ENCODE measurements at regions not wholly inside any gene's neighbourhood (a gene's known extent, or its start where the extent isn't known, plus 50 kb on each side); places are given as distances from the start of the nearest gene placed in this dataset.

DNA sequence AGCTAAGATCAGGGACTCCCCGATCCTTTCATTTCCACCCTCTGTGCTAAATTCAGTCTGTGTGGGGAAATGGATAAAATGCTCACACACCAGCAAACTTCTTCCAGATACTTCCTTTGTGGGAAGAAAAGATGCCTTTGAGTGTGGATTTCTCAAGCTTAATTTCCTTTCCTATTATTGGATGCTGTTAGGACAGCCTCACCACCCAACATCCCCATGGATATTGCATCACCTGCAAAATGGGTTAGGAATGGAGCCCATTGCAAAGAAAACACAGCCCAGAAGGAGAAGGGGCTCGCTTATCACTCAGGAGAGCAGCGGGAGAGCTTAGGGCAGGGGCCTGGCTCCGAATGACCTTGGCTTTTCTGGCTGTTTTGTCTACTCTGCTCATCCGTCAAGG is 272.2 kb downstream of the CDC5L start:
- Mint-ChIP-seq H3K4me3 (no peak overlapping the region), H3K27ac (no peak overlapping the region), H3K9me3 (ENCODE audit: insufficient read depth) (no peaks in the 10 kb centered on the region), H3K27me3 (ENCODE audit: low read depth) (no peaks in the 10 kb centered on the region), H3K4me1 (ENCODE audit: low read depth) (peaks cover 7% of the 10 kb centered on the region), H3K36me3 (ENCODE audit: low read depth) (no peaks in the 10 kb centered on the region)
- DNase-seq = no peak
- POLR2A ChIA-PET = no interaction called here
- CTCF ChIA-PET = interaction anchor here (1.2 to 1.3 kb wide), 3 partner anchors 9 to 1055 kb away, joined by 3 to 5 read pairs (median 3); no protein-coding TSS in a partner anchor
- no peak for ATAC-seq

DNA sequence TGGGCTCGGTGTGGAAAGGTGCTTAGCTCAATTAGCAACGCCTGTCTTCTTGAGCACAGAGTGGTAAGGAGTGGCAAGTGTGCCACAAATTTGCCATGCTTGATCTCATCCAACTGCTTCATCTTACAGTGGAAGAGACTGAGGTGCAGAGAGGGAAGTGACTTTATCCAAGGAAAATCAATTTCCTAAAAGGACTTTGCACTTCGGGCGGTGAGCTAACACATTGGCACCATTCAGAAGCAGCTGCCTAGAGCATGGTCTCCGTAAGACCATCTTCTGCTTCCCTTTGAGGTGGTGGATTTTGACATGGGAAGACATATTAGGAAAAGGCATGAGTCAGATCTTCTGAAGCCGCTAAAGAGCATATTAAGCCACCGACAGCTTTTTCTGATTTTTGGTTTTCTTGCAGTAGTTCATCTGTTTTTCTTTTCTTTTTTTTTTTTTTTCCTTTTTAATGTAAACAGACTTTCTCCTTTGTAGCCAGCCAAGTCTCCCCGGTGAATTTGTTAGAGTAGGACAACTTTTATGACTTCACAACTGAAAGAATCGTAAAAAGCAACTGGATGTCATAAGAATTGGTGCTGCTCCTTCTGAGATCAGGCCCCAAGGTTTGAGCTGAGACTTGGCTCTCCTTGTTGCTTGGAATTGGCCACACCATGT is 273.2 kb downstream of the CDC5L start:
- Mint-ChIP-seq H3K36me3 (ENCODE audit: low read depth) (no peaks in the 10 kb centered on the region), H3K9me3 (ENCODE audit: insufficient read depth) (no peaks in the 10 kb centered on the region), H3K27ac (no peak overlapping the region), H3K27me3 (ENCODE audit: low read depth) (no peaks in the 10 kb centered on the region), H3K4me1 (ENCODE audit: low read depth) (peaks cover under 1% of the 10 kb centered on the region), H3K4me3 (no peak overlapping the region)
- no peak for ATAC-seq
- ChIA-PET CTCF (interaction anchor here (1.2 to 1.4 kb wide), 2 partner anchors 30 to 185 kb away, joined by 3 to 4 read pairs; no protein-coding TSS in a partner anchor), POLR2A (no interaction called here)
- DNase-seq = no peak

- DNase-seq (no peak), ATAC-seq (no peak)
- CTCF ChIA-PET = interaction anchor here (1.0 to 1.4 kb wide), 3 partner anchors 31 to 759 kb away, joined by 3 to 4 read pairs (median 3); no protein-coding TSS in a partner anchor
- H3K4me1 Mint-ChIP-seq (ENCODE audit: low read depth) = no peaks in the 10 kb centered on the region
- no peaks in the 10 kb centered on the region for H3K36me3 Mint-ChIP-seq (ENCODE audit: low read depth)
- no peaks in the 10 kb centered on the region for H3K9me3 Mint-ChIP-seq (ENCODE audit: insufficient read depth)
- no peak overlapping the region for H3K4me3 Mint-ChIP-seq
- POLR2A ChIA-PET = no interaction called here
- no peaks in the 10 kb centered on the region for H3K27me3 Mint-ChIP-seq (ENCODE audit: low read depth)
- no peak overlapping the region for H3K27ac Mint-ChIP-seq
Observed at GRCh38 chr6:44661221-44662008, 273.9 kb downstream of the CDC5L start.

DNA sequence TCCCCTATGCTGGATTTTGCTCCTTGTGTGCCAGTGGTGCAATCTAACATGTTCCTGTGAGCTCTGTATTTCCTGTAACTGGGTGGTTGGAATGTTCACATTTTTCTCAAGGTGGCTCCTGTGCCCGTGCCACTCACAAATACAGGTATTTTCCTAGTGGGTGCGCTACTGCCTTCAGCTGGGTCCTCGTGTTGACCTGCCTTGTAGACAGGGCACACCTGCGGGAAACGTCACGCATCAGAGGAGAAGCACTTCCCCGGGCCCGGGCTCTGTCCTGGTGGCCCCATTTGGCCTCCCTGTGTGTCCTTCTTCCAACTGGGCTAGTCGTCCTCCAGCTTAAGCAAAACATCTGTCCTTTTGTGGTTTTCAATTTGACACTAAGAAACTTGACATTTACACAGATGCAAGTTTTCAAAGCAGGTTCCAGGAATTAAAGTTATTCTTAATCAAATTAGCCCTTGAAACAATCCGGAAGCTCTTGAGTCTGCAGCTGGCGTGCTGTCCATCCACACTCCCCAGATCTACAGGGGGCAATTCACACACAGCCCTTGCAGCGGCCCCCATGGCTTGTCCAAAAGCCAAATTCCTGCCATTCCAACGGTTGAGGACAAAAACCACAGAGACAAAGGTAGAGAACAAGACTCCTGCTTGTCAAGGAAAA is 275.1 kb downstream of the CDC5L start:
- no peaks in the 10 kb centered on the region for H3K36me3 Mint-ChIP-seq (ENCODE audit: low read depth)
- CTCF ChIA-PET = interaction anchor here (1.0 to 1.3 kb wide), 2 partner anchors 187 to 757 kb away, joined by 3 read pairs; no protein-coding TSS in a partner anchor
- ATAC-seq (no peak), DNase-seq (no peak)
- POLR2A ChIA-PET = no interaction called here
- H3K27ac Mint-ChIP-seq = no peak overlapping the region
- H3K9me3 Mint-ChIP-seq (ENCODE audit: insufficient read depth) = no peaks in the 10 kb centered on the region
- H3K4me1 Mint-ChIP-seq (ENCODE audit: low read depth) = no peaks in the 10 kb centered on the region
- no peaks in the 10 kb centered on the region for H3K27me3 Mint-ChIP-seq (ENCODE audit: low read depth)
- H3K4me3 Mint-ChIP-seq = no peak overlapping the region

- DNase-seq = no peak
- H3K27me3 Mint-ChIP-seq (ENCODE audit: low read depth) = no peaks in the 10 kb centered on the region
- H3K9me3 Mint-ChIP-seq (ENCODE audit: insufficient read depth) = no peaks in the 10 kb centered on the region
- ChIA-PET CTCF (interaction anchor here (0.6 kb wide), 1 partner anchor 711 kb away, joined by 3 read pairs; no protein-coding TSS in a partner anchor), POLR2A (interaction anchor here (0.9 kb wide), 1 partner anchor 10 kb away, joined by 3 read pairs; no protein-coding TSS in a partner anchor)
- H3K36me3 Mint-ChIP-seq (ENCODE audit: low read depth) = no peaks in the 10 kb centered on the region
- no peak overlapping the region for H3K27ac Mint-ChIP-seq
- ATAC-seq = no peak
- H3K4me3 Mint-ChIP-seq = no peak overlapping the region
- no peaks in the 10 kb centered on the region for H3K4me1 Mint-ChIP-seq (ENCODE audit: low read depth)
Observed at GRCh38 chr6:44663860-44664634, 276.5 kb downstream of the CDC5L start.

GRCh38 chr6:44664716-44665115 is 277.2 kb downstream of the CDC5L start:
- H3K9me3 Mint-ChIP-seq (ENCODE audit: insufficient read depth) = no peaks in the 10 kb centered on the region

DNA sequence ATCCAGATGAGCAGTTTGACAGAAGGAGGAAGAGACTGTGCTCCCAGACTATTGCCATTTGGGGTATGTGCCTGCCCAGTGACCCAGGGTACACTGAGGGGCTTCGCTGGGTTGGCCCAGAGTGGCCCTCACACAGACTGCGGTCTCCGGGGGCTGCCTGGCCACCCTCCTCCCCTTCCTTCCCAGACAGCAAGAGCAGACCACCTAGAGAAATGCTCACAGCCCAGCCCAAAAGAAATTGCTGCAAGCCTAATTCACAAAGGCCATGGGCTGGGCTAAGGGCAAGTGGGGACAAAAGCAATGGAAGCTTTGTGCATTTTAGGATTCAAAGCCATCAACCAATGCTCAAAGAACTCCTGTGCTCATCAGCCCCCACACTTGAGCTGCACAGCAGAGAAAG is 277.6 kb downstream of the CDC5L start:
- DNase-seq = no peak
- Mint-ChIP-seq H3K4me1 (ENCODE audit: low read depth) (no peaks in the 10 kb centered on the region), H3K4me3 (no peak overlapping the region), H3K27ac (no peak overlapping the region), H3K9me3 (ENCODE audit: insufficient read depth) (no peaks in the 10 kb centered on the region), H3K36me3 (ENCODE audit: low read depth) (no peaks in the 10 kb centered on the region), H3K27me3 (ENCODE audit: low read depth) (no peaks in the 10 kb centered on the region)
- ATAC-seq = no peak
- CTCF ChIA-PET = no interaction called here
- POLR2A ChIA-PET = no interaction called here

More at GRCh38 chr6:44664716-44665115, 277.2 kb downstream of the CDC5L start:
- no peak overlapping the region for H3K27ac Mint-ChIP-seq
- CTCF ChIA-PET = no interaction called here
- no peak for ATAC-seq
- no peak overlapping the region for H3K4me3 Mint-ChIP-seq
- no peaks in the 10 kb centered on the region for H3K36me3 Mint-ChIP-seq (ENCODE audit: low read depth)
- no peaks in the 10 kb centered on the region for H3K27me3 Mint-ChIP-seq (ENCODE audit: low read depth)
- H3K4me1 Mint-ChIP-seq (ENCODE audit: low read depth) = no peaks in the 10 kb centered on the region
- no peak for DNase-seq
- POLR2A ChIA-PET = no interaction called here

DNA sequence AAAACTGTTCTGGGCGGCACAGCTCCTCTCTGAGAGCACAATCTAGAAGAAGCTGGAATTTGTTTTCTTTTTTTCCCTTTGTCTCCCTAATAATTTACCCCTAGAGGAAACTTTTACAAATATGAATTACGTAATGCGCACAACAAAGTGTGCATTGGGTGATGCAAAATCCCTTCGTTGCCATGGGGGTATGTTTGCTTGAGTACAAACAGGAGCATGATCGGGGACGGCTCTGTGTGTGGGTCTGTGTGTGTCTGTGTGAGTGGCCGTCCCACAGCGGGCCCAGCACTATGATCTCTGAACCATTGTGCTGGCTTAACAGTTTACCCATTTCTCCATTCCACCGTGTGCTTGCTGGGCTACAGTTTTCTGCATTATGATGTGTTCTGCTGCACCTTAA is 278.2 kb downstream of the CDC5L start:
- ChIA-PET CTCF (interaction anchor here (1.4 kb wide), 1 partner anchor 13 kb away, joined by 3 read pairs; no protein-coding TSS in a partner anchor), POLR2A (no interaction called here)
- no peaks in the 10 kb centered on the region for H3K9me3 Mint-ChIP-seq (ENCODE audit: insufficient read depth)
- H3K4me1 Mint-ChIP-seq (ENCODE audit: low read depth) = no peaks in the 10 kb centered on the region
- H3K27me3 Mint-ChIP-seq (ENCODE audit: low read depth) = no peaks in the 10 kb centered on the region
- no peak for ATAC-seq
- no peak for DNase-seq
- H3K4me3 Mint-ChIP-seq = no peak overlapping the region
- no peak overlapping the region for H3K27ac Mint-ChIP-seq
- H3K36me3 Mint-ChIP-seq (ENCODE audit: low read depth) = no peaks in the 10 kb centered on the region

GRCh38 chr6:44666324-44666723 is 278.8 kb downstream of the CDC5L start:
- ATAC-seq (no peak), DNase-seq (no peak)
- POLR2A ChIA-PET = no interaction called here
- CTCF ChIA-PET = interaction anchor here (1.4 kb wide), 1 partner anchor 13 kb away, joined by 3 read pairs; no protein-coding TSS in a partner anchor
- H3K4me3 Mint-ChIP-seq = no peak overlapping the region
- no peaks in the 10 kb centered on the region for H3K36me3 Mint-ChIP-seq (ENCODE audit: low read depth)
- no peak overlapping the region for H3K27ac Mint-ChIP-seq
- H3K9me3 Mint-ChIP-seq (ENCODE audit: insufficient read depth) = no peaks in the 10 kb centered on the region
- H3K4me1 Mint-ChIP-seq (ENCODE audit: low read depth) = no peaks in the 10 kb centered on the region
- H3K27me3 Mint-ChIP-seq (ENCODE audit: low read depth) = no peaks in the 10 kb centered on the region

GRCh38 chr6:44667226-44667625 is 279.7 kb downstream of the CDC5L start:
- H3K4me3 Mint-ChIP-seq = no peak overlapping the region
- no peaks in the 10 kb centered on the region for H3K36me3 Mint-ChIP-seq (ENCODE audit: low read depth)
- no peak overlapping the region for H3K27ac Mint-ChIP-seq
- CTCF ChIA-PET = interaction anchor here (1.5 to 1.6 kb wide), 2 partner anchors 10 to 12 kb away, joined by 3 to 7 read pairs; no protein-coding TSS in a partner anchor
- H3K4me1 Mint-ChIP-seq (ENCODE audit: low read depth) = no peaks in the 10 kb centered on the region
- no peaks in the 10 kb centered on the region for H3K9me3 Mint-ChIP-seq (ENCODE audit: insufficient read depth)
- POLR2A ChIA-PET = no interaction called here
- DNase-seq (no peak), ATAC-seq (no peak)
- H3K27me3 Mint-ChIP-seq (ENCODE audit: low read depth) = no peaks in the 10 kb centered on the region

DNA sequence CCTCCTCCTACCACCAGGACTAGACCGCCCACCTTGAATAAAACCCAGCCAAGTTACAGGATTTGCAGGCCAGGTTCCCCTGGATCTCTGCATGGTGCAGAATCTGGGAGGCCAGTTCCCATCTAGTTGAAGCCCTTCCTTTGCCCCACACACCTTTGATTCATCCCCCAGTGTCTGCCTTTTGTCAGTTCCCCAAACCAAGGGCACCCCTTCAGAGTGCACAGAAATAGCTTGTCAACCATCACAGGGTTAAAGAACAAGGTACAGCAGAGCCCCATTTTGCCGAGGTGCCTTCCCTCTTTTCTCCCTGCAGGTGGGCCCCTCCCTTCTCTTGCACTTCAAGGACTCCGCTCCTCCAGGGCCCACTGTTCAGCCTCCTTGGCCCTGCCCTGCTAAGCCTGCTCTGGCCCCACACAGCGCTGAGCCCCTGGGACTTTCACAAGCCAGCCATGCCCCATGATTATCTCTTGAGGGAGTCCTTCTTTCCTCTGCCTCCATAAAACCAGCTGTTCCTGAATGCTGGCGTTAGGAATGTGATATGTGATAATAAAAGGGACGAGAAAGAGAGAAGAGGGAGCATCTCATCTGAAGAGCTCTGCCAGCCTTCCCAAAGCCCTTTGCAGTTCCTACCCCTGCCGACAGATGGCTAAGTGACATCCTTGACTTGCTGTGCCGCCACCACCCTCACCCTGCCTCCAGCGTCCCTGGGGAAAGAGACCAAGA is 280.3 kb downstream of the CDC5L start:
- POLR2A ChIA-PET = no interaction called here
- CTCF ChIA-PET = interaction anchor here (1.2 to 1.6 kb wide), 3 partner anchors 9 to 1255 kb away, joined by 3 to 7 read pairs (median 3); no protein-coding TSS in a partner anchor
- H3K9me3 Mint-ChIP-seq (ENCODE audit: insufficient read depth) = no peaks in the 10 kb centered on the region
- no peaks in the 10 kb centered on the region for H3K36me3 Mint-ChIP-seq (ENCODE audit: low read depth)
- no peaks in the 10 kb centered on the region for H3K4me1 Mint-ChIP-seq (ENCODE audit: low read depth)
- ATAC-seq (no peak), DNase-seq (peak; percentile 33)
- no peak overlapping the region for H3K27ac Mint-ChIP-seq
- no peak overlapping the region for H3K4me3 Mint-ChIP-seq
- no peaks in the 10 kb centered on the region for H3K27me3 Mint-ChIP-seq (ENCODE audit: low read depth)
